NT2/D1 (cell line): ENCODE measurements at regions not wholly inside any gene's neighbourhood (a gene's known extent, or its start where the extent isn't known, plus 50 kb on each side); places are given as distances from the start of the nearest gene placed in this dataset.

Source experiments
- DNase-seq: peaks from one replicate; pipeline ENCODE4 v3.0.0-alpha.2; 2011; ENCODE audit warnings: low read depth, low spot score
- H3K27me3 ChIP-seq: 2 replicates; pipeline ENCODE4 v1.6.0; 2011; ENCODE audit warnings: mild to moderate bottlenecking; ENCODE audit not compliant: insufficient read length, insufficient read depth
- H3K36me3 ChIP-seq: 2 replicates; pipeline ENCODE4 v1.6.1; 2011; ENCODE audit warnings: mild to moderate bottlenecking, low read length, mixed read lengths; ENCODE audit not compliant: insufficient read depth, insufficient read length
- H3K4me1 ChIP-seq: 2 replicates; pipeline ENCODE4 v1.5.1; 2011; ENCODE audit not compliant: insufficient read depth, insufficient read length
- H3K4me3 ChIP-seq: 2 replicates; pipeline ENCODE4 v1.5.1; 2011; ENCODE audit warnings: low read depth; ENCODE audit not compliant: insufficient read length
- H3K9ac ChIP-seq: 2 replicates; pipeline ENCODE4 v1.6.0; 2011; ENCODE audit warnings: low read depth; ENCODE audit not compliant: insufficient read length
- H3K9me3 ChIP-seq: 2 replicates; pipeline ENCODE4 v1.5.1; 2011; ENCODE audit warnings: mild to moderate bottlenecking, low read length; ENCODE audit not compliant: insufficient read depth
- SUZ12 ChIP-seq: IDR thresholded peaks from 2 replicates; pipeline ENCODE4 v1.6.1; 2011; ENCODE audit not compliant: insufficient read length, insufficient read depth; ENCODE audit errors: extremely low read depth
- YY1 ChIP-seq: IDR thresholded peaks from 2 replicates; pipeline ENCODE4 v1.6.1; 2011; ENCODE audit not compliant: insufficient read length, insufficient read depth
- ZNF274 ChIP-seq: IDR thresholded peaks from 2 replicates; pipeline ENCODE4 v1.6.1; 2011; ENCODE audit warnings: mild to moderate bottlenecking, low read depth, low read length

DNA sequence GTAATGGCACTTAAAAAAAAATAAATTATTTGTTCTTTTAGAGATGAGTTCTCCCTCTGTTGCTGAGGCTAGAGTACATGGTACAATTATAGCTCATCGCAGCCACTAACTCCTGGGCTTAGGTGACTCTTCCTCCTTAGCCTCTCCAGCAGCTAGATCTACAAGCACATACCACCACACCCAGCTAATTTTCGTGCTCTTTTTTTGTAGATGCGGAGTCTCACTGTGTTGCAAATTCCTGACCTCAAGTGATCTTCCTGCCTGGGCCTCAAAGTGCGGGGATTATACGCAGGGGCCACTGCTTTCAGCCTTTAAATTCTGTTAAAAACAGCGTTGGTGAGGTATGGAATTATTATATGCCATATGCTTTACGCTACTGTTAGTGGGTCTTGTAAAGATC, 2034.0 kb downstream of the OLFM4 start:
- no peak overlapping the region for H3K4me3 ChIP-seq
- no peaks in the 10 kb centered on the region for H3K36me3 ChIP-seq
- H3K4me1 ChIP-seq: no peaks in the 10 kb centered on the region
- no peak overlapping the region for H3K9ac ChIP-seq
- no peaks in the 10 kb centered on the region for H3K9me3 ChIP-seq
- TF ChIP-seq ZNF274: no peak
- TF ChIP-seq YY1: no peak
- no peak for TF ChIP-seq SUZ12
- H3K27me3 ChIP-seq: no peaks in the 10 kb centered on the region
- no peak for DNase-seq

DNA sequence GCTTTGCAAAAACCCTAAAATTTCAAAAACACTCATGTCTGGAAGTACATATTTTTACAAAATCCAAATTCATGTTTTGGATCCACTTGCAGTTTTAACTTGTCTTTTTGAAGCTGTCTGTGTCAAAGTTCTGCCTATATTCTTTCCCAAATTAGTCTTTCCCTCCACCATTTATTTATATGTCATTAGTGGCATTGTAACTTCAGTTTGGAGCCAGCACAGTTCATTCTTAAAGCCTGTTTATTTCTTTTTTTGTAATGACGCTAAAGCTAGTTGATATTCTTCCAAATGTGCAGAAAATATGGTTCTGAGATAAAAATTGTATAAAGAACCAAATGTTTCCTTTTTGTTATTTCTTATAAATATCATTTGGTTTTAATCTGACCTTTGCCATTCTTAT, 2039.3 kb downstream of the OLFM4 start:
- no peaks in the 10 kb centered on the region for H3K9me3 ChIP-seq
- no peak for DNase-seq
- no peaks in the 10 kb centered on the region for H3K27me3 ChIP-seq
- H3K4me1 ChIP-seq: no peaks in the 10 kb centered on the region
- TF ChIP-seq SUZ12 (no peak), ZNF274 (no peak), YY1 (no peak)
- H3K4me3 ChIP-seq: no peak overlapping the region
- H3K36me3 ChIP-seq: no peaks in the 10 kb centered on the region
- H3K9ac ChIP-seq: no peak overlapping the region

DNA sequence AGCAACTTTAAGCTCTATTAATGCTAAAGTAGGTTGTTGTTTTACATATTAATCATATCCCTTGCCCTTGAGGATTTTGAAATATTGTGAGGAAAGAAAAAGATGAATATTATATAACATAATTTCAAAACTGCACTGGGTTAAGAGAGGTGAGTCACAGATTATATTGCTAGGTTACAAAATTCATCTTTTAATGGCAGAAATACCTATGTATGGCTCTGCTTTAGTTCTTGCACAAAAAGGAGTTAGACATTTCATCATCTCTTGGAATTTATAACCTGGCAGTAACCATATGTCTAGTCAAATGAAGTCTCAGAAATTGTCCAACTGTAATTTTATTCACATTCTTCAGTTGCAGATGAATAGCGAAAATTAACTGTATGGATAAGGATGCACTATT, 2041.1 kb downstream of the OLFM4 start:
- H3K9ac ChIP-seq: no peak overlapping the region
- no peaks in the 10 kb centered on the region for H3K36me3 ChIP-seq
- no peaks in the 10 kb centered on the region for H3K27me3 ChIP-seq
- no peaks in the 10 kb centered on the region for H3K9me3 ChIP-seq
- no peak for TF ChIP-seq ZNF274
- no peak for TF ChIP-seq YY1
- TF ChIP-seq SUZ12: no peak
- no peak for DNase-seq
- no peak overlapping the region for H3K4me3 ChIP-seq
- no peaks in the 10 kb centered on the region for H3K4me1 ChIP-seq

DNA sequence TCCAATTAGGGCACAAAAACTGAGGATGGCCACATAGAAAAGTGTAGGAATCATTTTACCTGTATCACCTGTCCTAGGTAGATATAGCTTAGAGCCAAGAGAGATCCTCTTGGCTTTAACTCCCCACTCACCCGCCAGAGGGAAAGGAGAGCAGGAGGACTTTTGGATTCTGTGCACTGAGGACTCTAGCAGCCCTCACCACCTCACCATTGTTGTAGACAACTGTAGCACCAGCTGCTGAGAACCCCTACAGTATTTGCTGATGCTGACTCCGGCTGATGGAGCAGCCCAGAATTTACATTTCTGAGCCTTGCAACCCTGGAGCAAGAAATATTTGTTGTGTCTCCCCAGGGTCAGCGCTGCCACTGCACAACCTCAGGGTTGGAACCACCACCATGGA, 2044.4 kb downstream of the OLFM4 start:
- H3K4me1 ChIP-seq: no peaks in the 10 kb centered on the region
- H3K4me3 ChIP-seq: no peak overlapping the region
- H3K9me3 ChIP-seq: no peaks in the 10 kb centered on the region
- DNase-seq: no peak
- H3K36me3 ChIP-seq: no peaks in the 10 kb centered on the region
- H3K9ac ChIP-seq: no peak overlapping the region
- TF ChIP-seq YY1 (no peak), ZNF274 (no peak), SUZ12 (no peak)
- no peaks in the 10 kb centered on the region for H3K27me3 ChIP-seq

DNA sequence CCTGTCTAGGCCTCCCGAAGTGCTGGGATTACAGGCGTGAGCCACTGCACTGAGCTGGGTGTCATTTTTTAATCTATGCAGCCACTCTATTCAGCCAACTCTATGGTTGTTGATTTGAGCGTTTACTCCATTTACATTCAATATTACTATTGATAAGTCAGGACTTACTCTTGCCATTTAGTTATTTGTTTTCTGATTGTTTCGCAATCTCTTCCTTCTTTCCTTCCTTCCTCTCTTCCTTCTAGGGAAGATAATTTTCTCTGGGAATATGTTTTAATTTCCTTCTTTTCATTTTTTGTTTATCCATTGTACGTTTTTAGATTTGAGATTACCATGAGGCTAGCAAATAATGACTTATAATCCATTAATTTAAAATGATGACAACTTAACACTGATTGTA, 2056.0 kb downstream of the OLFM4 start:
- Histone ChIP-seq H3K36me3 (no peaks in the 10 kb centered on the region), H3K9me3 (no peaks in the 10 kb centered on the region), H3K4me3 (no peak overlapping the region), H3K9ac (no peak overlapping the region), H3K27me3 (no peaks in the 10 kb centered on the region), H3K4me1 (no peaks in the 10 kb centered on the region)
- TF ChIP-seq SUZ12: no peak
- no peak for TF ChIP-seq YY1
- DNase-seq: no peak

DNA sequence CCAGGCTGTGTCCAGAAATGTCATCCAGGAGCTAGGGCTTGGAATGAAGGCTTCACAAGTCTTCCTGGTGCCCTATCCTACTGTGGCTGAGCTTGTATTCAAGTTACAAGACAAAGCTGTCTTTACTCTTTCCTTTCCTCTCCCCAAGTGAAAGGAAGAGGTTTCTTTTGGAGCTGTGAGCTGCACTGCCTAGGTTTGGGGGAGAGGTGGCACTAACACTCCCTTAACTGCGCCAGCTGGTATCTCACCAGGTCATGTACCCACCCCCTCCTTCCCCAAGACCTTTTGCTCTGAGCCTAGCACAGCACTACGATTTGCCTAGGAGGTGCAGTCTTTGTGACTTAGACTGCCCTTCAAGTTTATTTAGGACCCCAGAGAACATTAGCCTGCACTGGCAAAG, 2053.6 kb upstream of the PRR20A start:
- Histone ChIP-seq H3K4me3 (no peak overlapping the region), H3K9ac (no peak overlapping the region), H3K9me3 (no peaks in the 10 kb centered on the region), H3K4me1 (no peaks in the 10 kb centered on the region), H3K27me3 (no peaks in the 10 kb centered on the region), H3K36me3 (no peaks in the 10 kb centered on the region)
- no peak for DNase-seq
- TF ChIP-seq YY1 (no peak), ZNF274 (no peak), SUZ12 (no peak)

DNA sequence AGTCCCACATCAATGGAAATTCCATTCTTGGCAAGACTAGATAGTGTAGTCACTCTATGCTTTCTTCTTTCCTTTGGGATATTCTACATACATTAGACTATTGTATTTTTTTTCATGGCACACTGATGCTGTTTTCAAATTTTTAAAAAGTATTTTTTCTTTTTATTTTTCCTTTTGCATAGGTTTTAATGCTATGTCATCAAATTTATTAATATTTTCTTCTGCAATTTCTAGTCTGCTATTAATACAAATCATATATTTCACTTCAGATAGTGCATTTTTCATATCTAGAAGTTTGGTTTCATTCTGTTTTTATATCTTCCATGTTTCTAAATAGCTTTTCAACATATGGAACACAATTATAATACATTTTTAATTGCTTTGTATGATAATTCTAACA, 2050.1 kb upstream of the PRR20A start:
- Histone ChIP-seq H3K36me3 (no peaks in the 10 kb centered on the region), H3K9me3 (no peaks in the 10 kb centered on the region), H3K4me3 (no peak overlapping the region), H3K9ac (no peak overlapping the region), H3K27me3 (no peaks in the 10 kb centered on the region), H3K4me1 (no peaks in the 10 kb centered on the region)
- TF ChIP-seq ZNF274 (no peak), YY1 (no peak), SUZ12 (no peak)
- DNase-seq: no peak

DNA sequence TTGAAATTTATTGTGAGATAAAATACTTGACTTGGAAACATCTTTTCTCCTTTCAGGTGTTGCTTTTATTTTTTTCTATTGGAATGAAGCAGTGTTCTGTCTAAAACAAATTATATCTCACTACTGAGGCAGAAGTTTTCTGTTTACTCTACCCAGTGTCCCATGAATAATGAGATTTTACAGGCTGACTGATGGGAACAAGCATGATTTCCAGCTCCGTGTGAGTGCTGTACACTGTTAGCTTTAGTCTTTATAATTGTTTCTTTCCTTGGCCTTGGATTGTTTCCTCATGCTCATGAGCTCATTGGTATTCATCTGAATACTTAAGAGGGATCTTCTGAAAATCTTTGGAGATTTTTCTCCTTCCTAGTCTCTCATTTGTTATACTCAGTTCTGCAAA, 2049.5 kb upstream of the PRR20A start:
- TF ChIP-seq ZNF274 (no peak), SUZ12 (no peak), YY1 (no peak)
- Histone ChIP-seq H3K36me3 (no peaks in the 10 kb centered on the region), H3K9ac (no peak overlapping the region), H3K27me3 (no peaks in the 10 kb centered on the region), H3K9me3 (no peaks in the 10 kb centered on the region), H3K4me1 (no peaks in the 10 kb centered on the region), H3K4me3 (no peak overlapping the region)
- DNase-seq: no peak
